Fibroblast of villous mesenchyme (primary cell): ENCODE measurements at regions not wholly inside any gene's neighbourhood (a gene's known extent, or its start where the extent isn't known, plus 50 kb on each side); places are given as distances from the start of the nearest gene placed in this dataset.

Experiments
- DNase-seq: peaks from one replicate; pipeline ENCODE4 v3.0.0-alpha.2; 2010; ENCODE audit warnings: low read depth
- H3K4me3 ChIP-seq: 2 replicates; pipeline ENCODE4 v1.5.1; 2011; ENCODE audit warnings: low read depth, mild to moderate bottlenecking, low read length
- CTCF ChIP-seq: IDR thresholded peaks from 2 replicates; pipeline ENCODE4 v1.5.1; 2012; ENCODE audit warnings: low read depth, mild to moderate bottlenecking, low read length; ENCODE audit not compliant: insufficient read depth

- DNase-seq, result peak; percentile 33
- no peak for TF ChIP-seq CTCF
Measured at GRCh38 chr3:144403040-144403457, 431.4 kb downstream of the DIPK2A start.

GRCh38 chr3:144407335-144407734, 435.7 kb downstream of the DIPK2A start:
- TF ChIP-seq CTCF, result no peak
- no peak overlapping the region for H3K4me3 ChIP-seq
- DNase-seq, result no peak

More at GRCh38 chr3:144403040-144403457, 431.4 kb downstream of the DIPK2A start:
- H3K4me3 ChIP-seq, result no peak overlapping the region

DNA sequence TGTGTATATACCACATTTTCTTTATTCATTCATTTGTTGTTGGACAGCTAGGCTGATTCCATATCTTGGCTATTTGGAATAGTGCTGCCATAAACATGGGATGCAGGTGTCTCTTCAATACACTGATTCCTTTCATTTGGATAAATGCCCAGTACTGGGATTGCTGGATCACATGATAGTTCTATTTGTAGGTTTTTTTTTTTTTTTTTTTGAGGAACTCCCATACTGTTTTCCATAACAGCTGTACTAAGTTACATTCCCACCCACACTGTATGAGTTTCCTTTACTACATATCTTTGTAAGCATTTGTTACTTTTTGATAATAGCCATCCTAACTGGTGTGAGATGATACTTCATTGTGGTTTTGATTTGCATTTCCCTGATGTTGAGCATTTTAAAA, 437.7 kb downstream of the DIPK2A start:
- H3K4me3 ChIP-seq, result no peak overlapping the region
- TF ChIP-seq CTCF, result no peak
- no peak for DNase-seq

- no peak for DNase-seq
- no peak for TF ChIP-seq CTCF
- no peak overlapping the region for H3K4me3 ChIP-seq
Measured at GRCh38 chr3:144413068-144413467, 441.4 kb downstream of the DIPK2A start.

DNA sequence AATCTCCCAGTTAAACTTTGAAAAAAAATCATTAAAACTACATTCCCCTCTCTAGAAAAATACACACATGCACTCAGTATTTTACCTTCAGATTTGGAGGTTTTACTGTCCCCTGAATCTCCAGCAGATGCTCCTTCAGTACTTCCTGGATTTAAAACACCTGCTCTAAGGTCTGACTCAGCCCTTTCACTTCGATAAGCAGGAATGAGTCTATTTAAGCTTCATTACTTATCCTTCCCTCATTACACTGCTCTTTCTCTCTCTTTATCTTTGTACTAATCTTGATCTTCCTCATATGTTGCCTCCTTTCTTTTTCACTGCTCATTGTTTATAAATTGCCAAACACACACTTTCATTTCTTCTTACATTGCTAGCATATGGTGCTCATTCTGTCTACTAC, 443.9 kb downstream of the DIPK2A start:
- TF ChIP-seq CTCF, result no peak
- peak; percentile 3 for DNase-seq
- H3K4me3 ChIP-seq, result no peak overlapping the region

DNA sequence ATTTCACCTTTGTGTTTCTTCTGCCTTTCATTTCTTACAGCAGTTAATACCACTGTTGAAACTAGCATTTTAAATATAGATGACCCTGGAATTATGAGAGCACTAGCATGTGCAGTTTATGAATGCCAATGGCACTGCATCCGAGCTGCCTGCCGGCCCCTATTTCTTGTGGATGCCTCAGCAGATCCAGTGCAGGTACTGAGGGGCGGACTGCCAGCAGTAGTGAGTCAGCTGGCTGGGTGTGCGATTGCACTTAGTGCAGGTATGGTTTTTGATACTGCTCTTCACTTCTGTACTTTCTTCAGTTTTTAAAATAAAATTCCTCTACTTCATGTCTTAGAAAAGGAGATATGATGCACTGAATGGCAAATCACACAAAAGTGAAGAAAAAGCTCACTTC, 453.0 kb downstream of the DIPK2A start:
- DNase-seq, result no peak
- TF ChIP-seq CTCF, result no peak
- H3K4me3 ChIP-seq, result no peak overlapping the region

DNA sequence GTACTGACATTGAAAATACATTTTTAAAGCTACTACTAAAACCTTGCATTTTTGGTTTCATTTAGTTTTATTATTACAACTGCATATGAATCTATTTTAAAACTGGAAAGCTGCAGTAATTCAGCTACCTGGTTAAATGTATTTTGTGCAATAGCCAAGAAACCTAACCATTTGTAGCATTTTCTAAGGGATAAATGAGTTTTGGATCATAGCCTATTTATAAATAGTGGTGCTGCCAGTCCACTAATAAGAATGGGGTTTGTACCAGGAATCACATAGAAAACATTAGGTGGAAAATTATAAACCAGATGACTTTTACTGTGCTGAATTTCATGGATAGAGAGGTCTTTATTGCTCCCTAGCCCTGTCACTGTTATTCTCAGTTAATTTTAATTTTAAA, 454.7 kb downstream of the DIPK2A start:
- TF ChIP-seq CTCF, result no peak
- H3K4me3 ChIP-seq, result no peak overlapping the region
- no peak for DNase-seq
